ENCODE measurements at regions not wholly inside any gene's neighbourhood (a gene's known extent, or its start where the extent isn't known, plus 50 kb on each side); places are given as distances from the start of the nearest gene placed in this dataset.

- Histone ChIP-seq H3K27ac (no peak overlapping the region), H3K4me3 (no peak overlapping the region), H3K4me1 (peaks cover 10% of the 10 kb centered on the region), H3K27me3 (peaks cover 0 to 9% of the 10 kb centered on the region in 2 donors), H3K9me3 (no peaks in the 10 kb centered on the region), H3K36me3 (replicated peaks in 1 of 2; ENCODE audit: insufficient read depth in 1 of 2, low read depth in 2 of 2) (no peaks in the 10 kb centered on the region)
- ATAC-seq (no peak), DNase-seq (no peak)
- 41 to 74% methylated on average over 2 of the region's 2 CpGs for WGBS, 2 donors
- intact Hi-C loops (cut with DNase I) = loop anchor here (10.0 kb wide), 1 partner anchor 218 kb away; no protein-coding TSS in a partner anchor
- TF ChIP-seq POLR2A (IDR thresholded peaks at IDR 0.05) = no peak
- TF ChIP-seq, protein P1, sequence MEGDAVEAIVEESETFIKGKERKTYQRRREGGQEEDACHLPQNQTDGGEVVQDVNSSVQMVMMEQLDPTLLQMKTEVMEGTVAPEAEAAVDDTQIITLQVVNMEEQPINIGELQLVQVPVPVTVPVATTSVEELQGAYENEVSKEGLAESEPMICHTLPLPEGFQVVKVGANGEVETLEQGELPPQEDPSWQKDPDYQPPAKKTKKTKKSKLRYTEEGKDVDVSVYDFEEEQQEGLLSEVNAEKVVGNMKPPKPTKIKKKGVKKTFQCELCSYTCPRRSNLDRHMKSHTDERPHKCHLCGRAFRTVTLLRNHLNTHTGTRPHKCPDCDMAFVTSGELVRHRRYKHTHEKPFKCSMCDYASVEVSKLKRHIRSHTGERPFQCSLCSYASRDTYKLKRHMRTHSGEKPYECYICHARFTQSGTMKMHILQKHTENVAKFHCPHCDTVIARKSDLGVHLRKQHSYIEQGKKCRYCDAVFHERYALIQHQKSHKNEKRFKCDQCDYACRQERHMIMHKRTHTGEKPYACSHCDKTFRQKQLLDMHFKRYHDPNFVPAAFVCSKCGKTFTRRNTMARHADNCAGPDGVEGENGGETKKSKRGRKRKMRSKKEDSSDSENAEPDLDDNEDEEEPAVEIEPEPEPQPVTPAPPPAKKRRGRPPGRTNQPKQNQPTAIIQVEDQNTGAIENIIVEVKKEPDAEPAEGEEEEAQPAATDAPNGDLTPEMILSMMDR (IDR thresholded peaks at IDR 0.05) = no peak
Measured at GRCh38 chr6:41466437-41466990, 79.7 kb upstream of the FOXP4 start.

- intact Hi-C loops (cut with DNase I) = loop anchor here (10.0 kb wide), 1 partner anchor 218 kb away; no protein-coding TSS in a partner anchor
- no peak overlapping the region for H3K4me3 ChIP-seq
- WGBS, 2 donors = 69 to 79% methylated on average over 10 of the region's 10 CpGs
- no peak overlapping the region for H3K27ac ChIP-seq
- no peak for DNase-seq
- H3K9me3 ChIP-seq = no peaks in the 10 kb centered on the region
- H3K36me3 ChIP-seq (replicated peaks in 1 of 2; ENCODE audit: insufficient read depth in 1 of 2, low read depth in 2 of 2) = no peaks in the 10 kb centered on the region
- H3K4me1 ChIP-seq = peaks cover 10% of the 10 kb centered on the region
- no peak for ATAC-seq
- TF ChIP-seq, protein P1 (IDR thresholded peaks at IDR 0.05) = no peak
- no peak for TF ChIP-seq POLR2A (IDR thresholded peaks at IDR 0.05)
- peaks cover 0 to 9% of the 10 kb centered on the region in 2 donors for H3K27me3 ChIP-seq
Measured at GRCh38 chr6:41467061-41467460, 79.1 kb upstream of the FOXP4 start.

DNA sequence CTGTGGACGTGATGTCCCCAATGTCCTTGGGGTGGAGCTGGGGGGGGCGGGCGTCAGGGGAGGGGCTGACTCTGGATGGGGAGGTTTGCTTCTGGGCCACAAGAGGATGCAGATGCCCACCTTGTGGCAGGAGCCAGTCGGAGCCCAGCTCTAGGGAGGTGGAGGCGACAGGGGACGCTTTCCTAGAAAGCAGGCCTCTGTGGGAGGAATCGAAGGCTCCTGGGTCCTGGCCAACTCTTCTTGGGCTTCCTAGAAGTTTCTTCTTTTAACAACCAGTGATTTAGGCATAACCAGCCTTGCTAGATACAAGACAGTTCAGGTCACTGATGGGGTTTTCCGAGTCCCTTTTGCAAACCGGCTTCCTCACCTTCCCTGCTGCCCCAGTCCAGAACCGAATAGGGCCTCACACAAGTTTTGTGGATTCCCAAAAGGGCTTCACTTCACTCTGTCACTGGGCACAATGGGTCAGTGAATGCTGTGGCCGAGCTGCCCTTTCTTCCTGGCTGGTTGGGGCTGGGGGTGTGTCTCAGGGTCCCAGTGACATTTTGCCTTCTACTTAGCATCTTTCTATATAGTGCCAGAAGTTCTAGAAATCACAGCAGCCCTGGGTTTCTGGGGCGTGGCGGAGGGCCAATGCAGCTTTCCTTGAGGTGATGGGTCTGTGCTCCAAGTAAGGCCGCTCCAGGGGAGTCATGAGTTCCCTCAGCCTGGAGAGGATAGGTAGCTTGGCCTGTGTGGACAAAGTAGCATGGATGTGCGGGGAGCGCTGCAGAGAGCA is 78.4 kb upstream of the FOXP4 start:
- WGBS, 2 donors = 78 to 88% methylated on average over 12 to 15 of the region's 16 CpGs

GRCh38 chr6:41469156-41470028 is 76.8 kb upstream of the FOXP4 start:
- TF ChIP-seq, protein P1 (IDR thresholded peaks at IDR 0.05) = no peak
- no peak for TF ChIP-seq POLR2A (IDR thresholded peaks at IDR 0.05)
- Histone ChIP-seq H3K36me3 (replicated peaks in 1 of 2; ENCODE audit: insufficient read depth in 1 of 2, low read depth in 2 of 2) (no peaks in the 10 kb centered on the region), H3K4me1 (peaks cover 10% of the 10 kb centered on the region), H3K27ac (no peak overlapping the region), H3K4me3 (no peak overlapping the region), H3K27me3 (peaks cover 0 to 9% of the 10 kb centered on the region in 2 donors), H3K9me3 (no peaks in the 10 kb centered on the region)
- ATAC-seq (no peak), DNase-seq (no peak)
- intact Hi-C loops (cut with DNase I) = loop anchor here (10.0 kb wide), 1 partner anchor 215 kb away; no protein-coding TSS in a partner anchor
- WGBS, 2 donors = 53 to 55% methylated on average over 20 of the region's 20 CpGs

More for the DNA sequence above, 78.4 kb upstream of the FOXP4 start:
- Histone ChIP-seq H3K9me3 (no peaks in the 10 kb centered on the region), H3K4me1 (peaks cover 10% of the 10 kb centered on the region), H3K4me3 (no peak overlapping the region), H3K27ac (no peak overlapping the region), H3K27me3 (peaks cover 0 to 9% of the 10 kb centered on the region in 2 donors), H3K36me3 (replicated peaks in 1 of 2; ENCODE audit: insufficient read depth in 1 of 2, low read depth in 2 of 2) (no peaks in the 10 kb centered on the region)
- TF ChIP-seq, protein P1 (IDR thresholded peaks at IDR 0.05) = no peak
- TF ChIP-seq POLR2A (IDR thresholded peaks at IDR 0.05) = no peak
- intact Hi-C loops (cut with DNase I) = loop anchor here (10.0 kb wide), 1 partner anchor 217 kb away; no protein-coding TSS in a partner anchor
- ATAC-seq = no peak
- no peak for DNase-seq
